ENCODE measurements at regions not wholly inside any gene's neighbourhood (a gene's known extent, or its start where the extent isn't known, plus 50 kb on each side); places are given as distances from the start of the nearest gene placed in this dataset.

- no peak for DNase-seq (ENCODE audit: low read depth, low spot score)
- Histone ChIP-seq H3K79me2 (ENCODE audit: control insufficient read depth, insufficient read depth, low read length) (no peaks in the 10 kb centered on the region), H3K9me1 (ENCODE audit: control insufficient read depth, extremely low read depth, insufficient read depth, low read length) (no peaks in the 10 kb centered on the region), H3K36me3 (ENCODE audit: control insufficient read depth in 2 of 2, extremely low read depth in 1 of 2, insufficient read depth in 2 of 2, low read length in 2 of 2) (no peaks in the 10 kb centered on the region), H4K20me1 (ENCODE audit: control insufficient read depth, extremely low read depth, insufficient read depth, low read length) (no peaks in the 10 kb centered on the region), H2AFZ (ENCODE audit: control insufficient read depth, low read length) (no peak overlapping the region), H3K4me3 (ENCODE audit: control insufficient read depth in 2 of 3, extremely low read depth in 1 of 3, insufficient read depth in 2 of 3, low read depth in 1 of 3, low read length in 3 of 3) (no peak overlapping the region), H3K27me3 (ENCODE audit: control insufficient read depth, extremely low read depth, insufficient read depth, low read length) (peaks cover 22% of the 10 kb centered on the region), H3K9me3 (ENCODE audit: control insufficient read depth, low read depth, low read length) (no peaks in the 10 kb centered on the region), H3K4me2 (ENCODE audit: control insufficient read depth, extremely low read depth, insufficient read depth, low read depth, low read length) (no peak overlapping the region), H3K27ac (ENCODE audit: control insufficient read depth, insufficient read depth, low read length) (no peak overlapping the region), H3K9ac (ENCODE audit: control insufficient read depth, extremely low read depth, insufficient read depth, low read length) (no peak overlapping the region), H3K4me1 (ENCODE audit: control insufficient read depth, extremely low read depth, insufficient read depth, low read length) (no peaks in the 10 kb centered on the region)
- TF ChIP-seq, protein P1, sequence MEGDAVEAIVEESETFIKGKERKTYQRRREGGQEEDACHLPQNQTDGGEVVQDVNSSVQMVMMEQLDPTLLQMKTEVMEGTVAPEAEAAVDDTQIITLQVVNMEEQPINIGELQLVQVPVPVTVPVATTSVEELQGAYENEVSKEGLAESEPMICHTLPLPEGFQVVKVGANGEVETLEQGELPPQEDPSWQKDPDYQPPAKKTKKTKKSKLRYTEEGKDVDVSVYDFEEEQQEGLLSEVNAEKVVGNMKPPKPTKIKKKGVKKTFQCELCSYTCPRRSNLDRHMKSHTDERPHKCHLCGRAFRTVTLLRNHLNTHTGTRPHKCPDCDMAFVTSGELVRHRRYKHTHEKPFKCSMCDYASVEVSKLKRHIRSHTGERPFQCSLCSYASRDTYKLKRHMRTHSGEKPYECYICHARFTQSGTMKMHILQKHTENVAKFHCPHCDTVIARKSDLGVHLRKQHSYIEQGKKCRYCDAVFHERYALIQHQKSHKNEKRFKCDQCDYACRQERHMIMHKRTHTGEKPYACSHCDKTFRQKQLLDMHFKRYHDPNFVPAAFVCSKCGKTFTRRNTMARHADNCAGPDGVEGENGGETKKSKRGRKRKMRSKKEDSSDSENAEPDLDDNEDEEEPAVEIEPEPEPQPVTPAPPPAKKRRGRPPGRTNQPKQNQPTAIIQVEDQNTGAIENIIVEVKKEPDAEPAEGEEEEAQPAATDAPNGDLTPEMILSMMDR (optimal IDR thresholded peaks at IDR 0.05 in 1 of 3, IDR thresholded peaks at IDR 0.05 in 1 of 3, conservative IDR thresholded peaks at IDR 0.05 in 1 of 3; ENCODE audit: extremely low read depth in 1 of 3, insufficient read depth in 2 of 3, low read length in 3 of 3): no peak
- no peak for TF ChIP-seq EZH2 (IDR thresholded peaks at IDR 0.05; ENCODE audit: low read length)
- FAIRE-seq: no peak
- dilution Hi-C loops (cut with MboI; ENCODE audit: extremely low pct_ligation_motif_present, low sequenced_read_pairs): no loop called here
These were observed 232.6 kb downstream of the NDUFA10 start for GRCh38 chr2:239792405-239793084.

DNA sequence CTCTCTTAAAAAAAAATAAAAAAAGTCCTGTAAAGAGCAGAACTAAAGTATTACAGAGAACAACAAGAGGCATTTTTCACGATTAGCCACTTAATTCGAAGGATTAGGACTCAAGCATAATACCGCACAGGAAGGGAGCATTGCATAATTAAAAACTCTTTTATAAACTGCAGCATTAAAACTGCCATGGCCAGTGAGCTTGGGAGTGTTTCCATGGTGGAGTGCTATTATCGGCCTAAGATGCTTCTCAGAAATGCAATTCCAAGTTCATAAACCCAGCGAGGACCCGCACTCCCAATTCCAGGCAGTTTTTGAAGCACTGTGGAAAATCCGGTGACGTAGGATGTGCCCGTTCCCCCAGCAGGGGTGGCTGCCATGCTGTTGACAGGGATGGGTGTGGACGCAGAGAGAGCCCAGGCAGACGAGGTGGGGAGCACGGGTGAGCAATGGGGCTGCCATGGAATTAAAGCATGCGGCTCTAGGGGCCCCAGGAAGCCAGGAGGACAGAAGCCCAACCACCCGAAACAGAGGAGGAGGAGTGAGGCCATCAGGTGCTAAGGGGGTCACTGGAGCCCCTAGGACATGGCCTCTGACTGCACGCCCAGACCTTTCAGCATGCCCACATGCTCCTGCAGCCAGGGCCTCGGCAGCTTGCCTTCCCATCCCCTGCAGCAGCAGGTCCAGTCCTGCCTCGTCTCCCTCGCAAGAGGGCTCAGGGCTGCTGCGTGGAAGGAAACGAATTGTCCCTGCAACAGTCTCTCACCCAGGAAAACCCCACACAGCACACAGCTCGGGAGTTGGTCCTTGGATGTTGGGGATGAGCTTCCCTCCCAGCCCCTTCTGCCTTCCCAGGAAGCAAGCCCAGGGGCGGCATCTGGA lies 233.4 kb downstream of the NDUFA10 start:
- no peak overlapping the region for H2AFZ ChIP-seq (ENCODE audit: control insufficient read depth, low read length)
- DNase-seq (ENCODE audit: low read depth, low spot score): no peak
- no peaks in the 10 kb centered on the region for H3K79me2 ChIP-seq (ENCODE audit: control insufficient read depth, insufficient read depth, low read length)
- no peaks in the 10 kb centered on the region for H3K9me3 ChIP-seq (ENCODE audit: control insufficient read depth, low read depth, low read length)
- TF ChIP-seq, protein P1 (optimal IDR thresholded peaks at IDR 0.05 in 1 of 3, IDR thresholded peaks at IDR 0.05 in 1 of 3, conservative IDR thresholded peaks at IDR 0.05 in 1 of 3; ENCODE audit: extremely low read depth in 1 of 3, insufficient read depth in 2 of 3, low read length in 3 of 3): no peak
- TF ChIP-seq EZH2 (IDR thresholded peaks at IDR 0.05; ENCODE audit: low read length): no peak
- no peak overlapping the region for H3K4me3 ChIP-seq (ENCODE audit: control insufficient read depth in 2 of 3, extremely low read depth in 1 of 3, insufficient read depth in 2 of 3, low read depth in 1 of 3, low read length in 3 of 3)
- H3K4me1 ChIP-seq (ENCODE audit: control insufficient read depth, extremely low read depth, insufficient read depth, low read length): no peaks in the 10 kb centered on the region
- no peaks in the 10 kb centered on the region for H3K9me1 ChIP-seq (ENCODE audit: control insufficient read depth, extremely low read depth, insufficient read depth, low read length)
- no peaks in the 10 kb centered on the region for H4K20me1 ChIP-seq (ENCODE audit: control insufficient read depth, extremely low read depth, insufficient read depth, low read length)
- no peak overlapping the region for H3K9ac ChIP-seq (ENCODE audit: control insufficient read depth, extremely low read depth, insufficient read depth, low read length)
- dilution Hi-C loops (cut with MboI; ENCODE audit: extremely low pct_ligation_motif_present, low sequenced_read_pairs): no loop called here
- H3K4me2 ChIP-seq (ENCODE audit: control insufficient read depth, extremely low read depth, insufficient read depth, low read depth, low read length): no peak overlapping the region
- no peak for FAIRE-seq
- peaks cover 22% of the 10 kb centered on the region for H3K27me3 ChIP-seq (ENCODE audit: control insufficient read depth, extremely low read depth, insufficient read depth, low read length)
- H3K27ac ChIP-seq (ENCODE audit: control insufficient read depth, insufficient read depth, low read length): no peak overlapping the region
- no peaks in the 10 kb centered on the region for H3K36me3 ChIP-seq (ENCODE audit: control insufficient read depth in 2 of 2, extremely low read depth in 1 of 2, insufficient read depth in 2 of 2, low read length in 2 of 2)

All from keratinocyte (primary cell).